SK-N-SH (cell line): ENCODE measurements at regions not wholly inside any gene's neighbourhood (a gene's known extent, or its start where the extent isn't known, plus 50 kb on each side); places are given as distances from the start of the nearest gene placed in this dataset.

Experiments
- CTCF ChIA-PET: fragments of 300-600, 350-600 bp; formaldehyde crosslinking; extraction: SDS; loops from one replicate; lab custom pipeline; 2021; lab: Yijun Ruan, JAX
- POLR2A ChIA-PET: fragments of 350-600 bp; sonication (Branson Sonifier 250); formaldehyde crosslinking; extraction: SDS; loops from one replicate; lab custom pipeline; 2020; ENCODE audit warnings: antibody characterized with exemption, inconsistent platforms; lab: Yijun Ruan, JAX
- DNase-seq: peaks from one replicate; pipeline ENCODE4 v3.0.0; 2012
- H2AFZ ChIP-seq: fragments of 200-600 bp; sonication (generic); 2 replicates; pipeline ENCODE4 v1.8.1; 2016; ENCODE audit warnings: antibody characterized with exemption, mild to moderate bottlenecking, low read depth
- H3F3A ChIP-seq: fragments of 200-600 bp; sonication (generic); replicated peaks from 2 replicates; pipeline ENCODE3; 2016; ENCODE audit warnings: antibody characterized with exemption, mild to moderate bottlenecking; ENCODE audit not compliant: insufficient read depth
- H3K27ac ChIP-seq, 2 experiments: fragments of 200-500 bp in 1 of 2; fragments of 200-600 bp in 1 of 2; sonication (Bioruptor generic) in 1 of 2; sonication (generic), shearing (Covaris generic) in 1 of 2; 2 replicates each; pipeline versions ENCODE4 v1.5.1 to v1.6.1; 2014 to 2016; ENCODE audit warnings: low read depth in 2 of 2, inconsistent platforms in 1 of 2, low read length in 1 of 2, mild to moderate bottlenecking in 1 of 2, mixed read lengths in 1 of 2
- H3K27me3 ChIP-seq: fragments of 200-600 bp; sonication (generic), shearing (Covaris generic); 2 replicates; pipeline ENCODE4 v1.6.1; 2016; ENCODE audit warnings: mixed run types; ENCODE audit not compliant: insufficient read depth
- H3K36me3 ChIP-seq, 2 experiments: fragments of 200-500 bp in 1 of 2; fragments of 200-600 bp in 1 of 2; sonication (Bioruptor generic) in 1 of 2; sonication (generic) in 1 of 2; replicated peaks in 1 of 2; 2 replicates each; pipeline versions ENCODE3 to v1.5.1; 2014 to 2016; ENCODE audit warnings: low read length in 1 of 2, mild to moderate bottlenecking in 1 of 2; ENCODE audit not compliant: insufficient read depth in 2 of 2, control insufficient read depth in 1 of 2
- H3K4me1 ChIP-seq, 2 experiments: fragments of 200-500 bp in 1 of 2; fragments of 200-600 bp in 1 of 2; sonication (Bioruptor generic) in 1 of 2; sonication (generic), shearing (Covaris generic) in 1 of 2; 2 replicates each; pipeline versions ENCODE4 v1.5.1 to v1.6.1; 2014 to 2016; ENCODE audit warnings: low read depth in 1 of 2, low read length in 1 of 2, mixed run types in 1 of 2; ENCODE audit not compliant: insufficient read depth in 2 of 2, control insufficient read depth in 1 of 2
- H3K4me2 ChIP-seq: fragments of 200-600 bp; sonication (generic), shearing (Covaris generic); 2 replicates; pipeline ENCODE4 v1.6.1; 2017; ENCODE audit warnings: mixed run types
- H3K4me3 ChIP-seq, 2 experiments: fragments of 200-500 bp in 1 of 2; fragments of 200-600 bp in 1 of 2; sonication (Bioruptor generic) in 1 of 2; sonication (generic), shearing (Covaris generic) in 1 of 2; 2 replicates each; pipeline versions ENCODE4 v1.5.1 to v1.8.1; 2014 to 2016; ENCODE audit warnings: low read depth in 2 of 2, inconsistent platforms in 1 of 2, low read length in 1 of 2, mild to moderate bottlenecking in 1 of 2, mixed read lengths in 1 of 2, moderate library complexity in 1 of 2
- H3K79me2 ChIP-seq: fragments of 200-600 bp; sonication (generic); 2 replicates; pipeline ENCODE4 v1.8.1; 2017; ENCODE audit warnings: mild to moderate bottlenecking; ENCODE audit not compliant: insufficient read depth
- H3K9ac ChIP-seq: fragments of 200-600 bp; sonication (generic); 2 replicates; pipeline ENCODE4 v1.6.1; 2017; ENCODE audit warnings: mixed run types
- H3K9me2 ChIP-seq: fragments of 200-600 bp; sonication (generic); 2 replicates; pipeline ENCODE4 v1.6.1; 2017; ENCODE audit warnings: mixed run types
- H3K9me3 ChIP-seq: fragments of 200-600 bp; sonication (generic); 2 replicates; pipeline ENCODE4 v1.6.1; 2017; ENCODE audit warnings: mixed run types, mild to moderate bottlenecking, moderate library complexity
- H4K20me1 ChIP-seq: fragments of 200-600 bp; sonication (generic); 2 replicates; pipeline ENCODE4 v1.6.1; 2017; ENCODE audit warnings: mild to moderate bottlenecking, mixed run types; ENCODE audit not compliant: insufficient read depth
- CHD2 ChIP-seq: fragments of 150-350 bp; IDR thresholded peaks from 2 replicates; pipeline ENCODE4 v1.6.1; 2018; ENCODE audit warnings: low read length; ENCODE audit not compliant: partially characterized antibody
- CTCF ChIP-seq: fragments of 200-600 bp; sonication (generic); IDR thresholded peaks from 2 replicates; pipeline ENCODE4 v1.6.1; 2017; ENCODE audit warnings: antibody characterized with exemption, mild to moderate bottlenecking, moderate library complexity
- ELF1 ChIP-seq: IDR thresholded peaks from 2 replicates; pipeline ENCODE4 v1.4.0; 2012
- EP300 ChIP-seq, 2 experiments: IDR thresholded peaks; 2 replicates each; pipeline versions ENCODE4 v1.4.0 to v1.6.1; 2012; ENCODE audit warnings: borderline replicate concordance in 1 of 2, low read depth in 1 of 2, low read length in 1 of 2
- EZH2phosphoT487 ChIP-seq: fragments of 200-600 bp; sonication (generic); IDR thresholded peaks from 2 replicates; pipeline ENCODE4 v1.6.1; 2017; ENCODE audit warnings: low read depth, mixed run types, mild to moderate bottlenecking, antibody characterized with exemption, moderate library complexity, borderline replicate concordance
- FOSL2 ChIP-seq: IDR thresholded peaks from 2 replicates; pipeline ENCODE4 v1.4.0; 2012; ENCODE audit warnings: low read depth, mild to moderate bottlenecking, moderate library complexity, borderline replicate concordance
- FOXJ3 ChIP-seq: sonication (generic); formaldehyde crosslinking; IDR thresholded peaks from 2 replicates; pipeline ENCODE4 v1.5.1; 2020; ENCODE audit warnings: mild to moderate bottlenecking, missing genetic modification reagents
- FOXM1 ChIP-seq: IDR thresholded peaks from 2 replicates; pipeline ENCODE4 v1.4.0; 2012; ENCODE audit warnings: low read depth, mild to moderate bottlenecking
- GATA2 ChIP-seq: sonication (generic); formaldehyde crosslinking; IDR thresholded peaks from 2 replicates; pipeline ENCODE4 v1.5.0; 2020; ENCODE audit warnings: mild to moderate bottlenecking, missing genetic modification reagents
- JUND ChIP-seq: IDR thresholded peaks from 2 replicates; pipeline ENCODE4 v1.4.0; 2012
- MAX ChIP-seq: IDR thresholded peaks from 2 replicates; pipeline ENCODE4 v1.4.0; 2012; ENCODE audit warnings: low read depth
- MEF2A ChIP-seq: IDR thresholded peaks from 2 replicates; pipeline ENCODE4 v1.4.0; 2012; ENCODE audit warnings: low read depth, borderline replicate concordance
- MXI1 ChIP-seq: IDR thresholded peaks from 2 replicates; pipeline ENCODE4 v1.6.1; 2012; ENCODE audit warnings: mild to moderate bottlenecking, low read depth, low read length, improper control_type of control experiment
- NRF1 ChIP-seq: IDR thresholded peaks from 2 replicates; pipeline ENCODE4 v1.6.1; 2012; ENCODE audit warnings: low read depth, mild to moderate bottlenecking, low read length
- PBX3 ChIP-seq: IDR thresholded peaks from 2 replicates; pipeline ENCODE4; 2012
- POLR2AphosphoS5 ChIP-seq: IDR thresholded peaks from 2 replicates; pipeline ENCODE4 v1.6.1; 2012; ENCODE audit warnings: low read depth, low read length
- RAD21 ChIP-seq: IDR thresholded peaks from 2 replicates; pipeline ENCODE4 v1.6.1; 2012; ENCODE audit warnings: mild to moderate bottlenecking, low read length
- RCOR1 ChIP-seq: fragments of 150-350 bp; IDR thresholded peaks from 2 replicates; pipeline ENCODE4 v1.6.1; 2017; ENCODE audit warnings: antibody characterized with exemption, low read length
- RFX5 ChIP-seq: IDR thresholded peaks from 2 replicates; pipeline ENCODE4 v1.6.1; 2012; ENCODE audit warnings: mild to moderate bottlenecking, improper control_type of control experiment, low read length
- SMC3 ChIP-seq: IDR thresholded peaks from 2 replicates; pipeline ENCODE4 v1.6.1; 2012; ENCODE audit warnings: low read depth, low read length, improper control_type of control experiment
- TCF12 ChIP-seq: IDR thresholded peaks from 2 replicates; pipeline ENCODE4 v1.4.0; 2012
- WGBS: methylation state at CpG from one replicate; pipeline ENCODE4 v1.1.6; 2017; ENCODE audit warnings: low lambda C conversion rate; 5-methylcytosine and 5-hydroxymethylcytosine counted together

GRCh38 chr2:225340923-225341322, 58.6 kb upstream of the NYAP2 start:
- Histone ChIP-seq H4K20me1 (no peaks in the 10 kb centered on the region), H3K27ac (no peak overlapping the region), H3K79me2 (no peaks in the 10 kb centered on the region), H3K9me3 (no peaks in the 10 kb centered on the region), H3F3A (no peaks in the 10 kb centered on the region), H3K9me2 (no peaks in the 10 kb centered on the region), H2AFZ (no peak overlapping the region), H3K27me3 (no peaks in the 10 kb centered on the region), H3K4me2 (no peak overlapping the region), H3K9ac (no peak overlapping the region), H3K4me1 (no peaks in the 10 kb centered on the region), H3K36me3 (no peaks in the 10 kb centered on the region), H3K4me3 (no peak overlapping the region)
- TF ChIP-seq NRF1, result no peak
- TF ChIP-seq ELF1, result no peak
- no peak for TF ChIP-seq FOXJ3
- TF ChIP-seq TCF12, result no peak
- no peak for TF ChIP-seq PBX3
- no peak for TF ChIP-seq RFX5
- WGBS, result 63% methylated on average over 2 of the region's 2 CpGs
- DNase-seq, result no peak
- ChIA-PET CTCF (no interaction called here), POLR2A (no interaction called here)

GRCh38 chr2:225337183-225337582, 62.3 kb upstream of the NYAP2 start:
- Histone ChIP-seq H3K4me2 (no peak overlapping the region), H3K9me2 (no peaks in the 10 kb centered on the region), H3K4me3 (no peak overlapping the region), H4K20me1 (no peaks in the 10 kb centered on the region), H3K27me3 (no peaks in the 10 kb centered on the region), H3F3A (no peaks in the 10 kb centered on the region), H3K27ac (no peak overlapping the region), H3K36me3 (no peaks in the 10 kb centered on the region), H3K79me2 (no peaks in the 10 kb centered on the region), H3K9me3 (no peaks in the 10 kb centered on the region), H3K4me1 (peaks cover 0 to 3% of the 10 kb centered on the region in 2 experiments; a peak in 2 of 4 replicates), H2AFZ (no peak overlapping the region), H3K9ac (no peak overlapping the region)
- 27% methylated on average over 1 of the region's 1 CpG for WGBS
- ChIA-PET POLR2A (no interaction called here), CTCF (no interaction called here)
- TF ChIP-seq RFX5 (no peak), TCF12 (no peak), POLR2AphosphoS5 (no peak), JUND (no peak), MEF2A (no peak), MXI1 (no peak)
- no peak for DNase-seq

- peak; percentile 36 for TF ChIP-seq CHD2
- no peak for TF ChIP-seq CTCF
- TF ChIP-seq FOXJ3, result peak; percentile 61; the same call in 1 of the 2 replicates
- TF ChIP-seq FOSL2, result no peak
- peak; percentile 76 for TF ChIP-seq RCOR1
- TF ChIP-seq MAX, result no peak
- TF ChIP-seq SMC3, result no peak; the same call in 1 of the 2 replicates
- peak; percentile 21 for TF ChIP-seq RAD21
- TF ChIP-seq GATA2 (CRISPR knock-in tag), result peak; percentile 74
- no peak for TF ChIP-seq FOXM1
- peak in 1 of 2 experiments; percentile 83; a peak in 2 of 4 replicates for TF ChIP-seq EP300 (IDR thresholded peaks at IDR 0.05; ENCODE audit: borderline replicate concordance in 1 of 2, low read depth in 1 of 2, low read length in 1 of 2)
- TF ChIP-seq EZH2phosphoT487, result no peak
- 25% methylated on average over 4 of the region's 4 CpGs for WGBS
- POLR2A ChIA-PET, result no interaction called here
Observed at GRCh38 chr2:225334514-225334913, 65.0 kb upstream of the NYAP2 start.

More at GRCh38 chr2:225334514-225334913, 65.0 kb upstream of the NYAP2 start:
- Histone ChIP-seq H3K9me3 (no peaks in the 10 kb centered on the region), H3K36me3 (no peaks in the 10 kb centered on the region), H3K79me2 (no peaks in the 10 kb centered on the region), H3K4me3 (no peak overlapping the region), H4K20me1 (no peaks in the 10 kb centered on the region), H3K9ac (no peak overlapping the region), H2AFZ (no peak overlapping the region), H3K27me3 (no peaks in the 10 kb centered on the region), H3K4me1 (peaks cover 0 to 3% of the 10 kb centered on the region in 2 experiments; a peak in 2 of 4 replicates), H3K4me2 (no peak overlapping the region), H3F3A (no peaks in the 10 kb centered on the region), H3K9me2 (no peaks in the 10 kb centered on the region), H3K27ac (peak overlapping the region in 1 of 2 experiments; percentile 53; a peak in 2 of 4 replicates)
- DNase-seq, result peak; percentile 32
- CTCF ChIA-PET, result interaction anchor here (0.9 to 1.3 kb wide), 2 partner anchors 17 to 81 kb away, joined by 3 to 4 read pairs; no protein-coding TSS in a partner anchor
